ENCODE measurements at regions not wholly inside any gene's neighbourhood (a gene's known extent, or its start where the extent isn't known, plus 50 kb on each side); places are given as distances from the start of the nearest gene placed in this dataset.

DNA sequence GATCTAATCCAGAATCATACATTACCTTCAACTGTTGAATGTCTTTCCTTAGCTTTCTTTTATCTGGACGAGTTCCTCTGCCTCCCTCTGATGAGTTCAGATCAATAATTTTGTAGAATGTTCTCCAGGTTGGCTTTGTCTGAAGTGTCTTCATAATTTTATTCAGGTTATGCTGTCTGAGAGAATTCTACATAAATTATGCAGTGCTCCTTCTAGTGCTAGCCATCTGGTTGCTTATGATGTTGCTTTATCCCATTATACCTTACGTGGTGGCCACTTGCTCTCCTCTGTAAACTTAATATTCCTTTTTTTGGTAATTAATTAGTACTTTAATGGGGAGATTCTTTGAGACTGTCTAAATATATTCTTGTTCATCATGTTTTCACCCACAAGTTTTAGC lies 67.7 kb upstream of the PTCHD4 start:
- TF ChIP-seq POLR2A (IDR thresholded peaks at IDR 0.05) (no peak), CTCF (IDR thresholded peaks at IDR 0.05) (no peak)

All from prostate gland (tissue), 2 donors.